ENCODE measurements at regions not wholly inside any gene's neighbourhood (a gene's known extent, or its start where the extent isn't known, plus 50 kb on each side); places are given as distances from the start of the nearest gene placed in this dataset.
A peak's percentile ranks its signal among the peaks of the same experiment; 100 is the strongest.

DNA sequence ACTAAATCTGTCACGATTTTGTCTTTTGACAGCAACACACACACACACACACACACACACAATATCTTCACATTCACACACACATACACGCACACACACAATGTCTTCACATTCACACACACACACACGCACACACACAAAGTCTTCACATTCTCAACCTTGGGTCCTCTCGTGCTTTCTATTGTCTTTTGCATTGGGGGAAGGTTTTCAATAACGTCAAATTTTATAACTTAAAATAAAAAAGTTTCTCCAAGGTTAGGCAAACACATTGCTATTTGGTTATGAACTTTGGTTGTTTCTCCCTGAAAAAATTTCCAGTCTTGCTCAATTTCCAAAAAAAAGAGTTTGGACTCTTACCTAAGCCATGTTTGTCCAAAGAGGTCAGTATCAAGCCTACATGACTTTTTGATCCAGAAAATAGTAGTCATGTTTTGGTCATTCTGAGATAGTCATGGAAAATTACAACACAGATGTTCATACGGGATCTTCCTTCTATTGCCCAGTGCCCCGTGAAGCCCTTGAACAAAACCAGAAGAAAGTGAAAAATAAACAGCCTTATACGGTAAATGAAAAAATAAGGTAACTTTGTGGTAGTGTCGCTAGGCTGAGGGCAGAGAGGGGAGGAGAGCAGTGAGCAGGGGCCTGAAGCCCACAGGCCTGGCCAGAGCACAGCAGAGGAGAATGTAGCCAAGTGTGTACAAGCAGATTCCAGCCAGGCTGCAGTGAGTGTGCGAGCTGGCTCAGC lies 542.8 kb upstream of the ID2 start:
- Histone ChIP-seq H3K4me3 (no peak overlapping the region), H3K4me1 (peaks cover 4 to 34% (median 16%) of the 10 kb centered on the region in 4 donors), H3K36me3 (no peaks in the 10 kb centered on the region), H3K27me3 (no peaks in the 10 kb centered on the region), H3K9me3 (no peaks in the 10 kb centered on the region), H3K27ac (peak overlapping the region in 3 of 4 donors; percentile 21 to 57 (median 37))
- in situ Hi-C loops (cut with MboI; ENCODE audit: low pct_ligation_motif_present in 1 of 4, low pct_unique_long_range_greater_than_20kb in 1 of 4, low sequenced_read_pairs in 3 of 4), result no loop called here
- TF ChIP-seq POLR2AphosphoS5 (IDR thresholded peaks at IDR 0.05) (no peak), EP300 (IDR thresholded peaks at IDR 0.05; ENCODE audit: low read depth) (no peak), POLR2A (IDR thresholded peaks at IDR 0.05) (no peak)
- TF ChIP-seq, protein P1, sequence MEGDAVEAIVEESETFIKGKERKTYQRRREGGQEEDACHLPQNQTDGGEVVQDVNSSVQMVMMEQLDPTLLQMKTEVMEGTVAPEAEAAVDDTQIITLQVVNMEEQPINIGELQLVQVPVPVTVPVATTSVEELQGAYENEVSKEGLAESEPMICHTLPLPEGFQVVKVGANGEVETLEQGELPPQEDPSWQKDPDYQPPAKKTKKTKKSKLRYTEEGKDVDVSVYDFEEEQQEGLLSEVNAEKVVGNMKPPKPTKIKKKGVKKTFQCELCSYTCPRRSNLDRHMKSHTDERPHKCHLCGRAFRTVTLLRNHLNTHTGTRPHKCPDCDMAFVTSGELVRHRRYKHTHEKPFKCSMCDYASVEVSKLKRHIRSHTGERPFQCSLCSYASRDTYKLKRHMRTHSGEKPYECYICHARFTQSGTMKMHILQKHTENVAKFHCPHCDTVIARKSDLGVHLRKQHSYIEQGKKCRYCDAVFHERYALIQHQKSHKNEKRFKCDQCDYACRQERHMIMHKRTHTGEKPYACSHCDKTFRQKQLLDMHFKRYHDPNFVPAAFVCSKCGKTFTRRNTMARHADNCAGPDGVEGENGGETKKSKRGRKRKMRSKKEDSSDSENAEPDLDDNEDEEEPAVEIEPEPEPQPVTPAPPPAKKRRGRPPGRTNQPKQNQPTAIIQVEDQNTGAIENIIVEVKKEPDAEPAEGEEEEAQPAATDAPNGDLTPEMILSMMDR (IDR thresholded peaks at IDR 0.05), result no peak
- 76 to 80% methylated on average over 10 of the region's 10 CpGs for WGBS, 2 donors (ENCODE audit: low coverage in 1 of 2)
- intact Hi-C loops (cut with DNase I; ENCODE audit: low total_unique reads), result no loop called here
- no peak for DNase-seq

DNA sequence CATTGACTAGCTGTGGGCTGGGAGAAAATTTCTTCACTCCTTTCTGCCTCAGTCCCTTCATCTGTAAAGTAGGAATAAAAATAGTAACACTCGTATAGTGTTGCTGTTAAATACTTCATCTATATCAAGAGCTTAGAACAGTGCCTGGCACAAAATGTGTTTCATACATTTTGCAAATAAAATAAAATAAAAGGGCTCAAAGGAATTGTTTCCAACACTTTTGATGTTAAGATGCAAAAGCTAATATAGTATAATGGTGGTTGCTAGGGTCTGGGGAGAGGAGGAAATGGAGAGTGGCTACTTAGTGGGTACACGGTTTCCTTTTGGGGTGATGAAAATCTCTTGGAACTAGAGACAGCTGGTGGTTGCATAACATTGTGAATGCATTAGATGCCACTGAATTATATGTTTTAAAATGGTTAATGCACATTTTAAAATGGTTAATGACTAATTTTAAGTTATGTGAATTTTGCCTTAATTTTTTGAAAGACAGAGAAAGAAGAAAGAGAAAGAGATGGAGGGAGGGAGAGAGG lies 542.1 kb upstream of the ID2 start:
- peaks cover 2 to 34% (median 11%) of the 10 kb centered on the region in 4 donors for H3K4me1 ChIP-seq
- no peaks in the 10 kb centered on the region for H3K27me3 ChIP-seq
- intact Hi-C loops (cut with DNase I; ENCODE audit: low total_unique reads), result no loop called here
- no peak for TF ChIP-seq EP300 (IDR thresholded peaks at IDR 0.05; ENCODE audit: low read depth)
- no peak for TF ChIP-seq POLR2A (IDR thresholded peaks at IDR 0.05)
- TF ChIP-seq POLR2AphosphoS5 (IDR thresholded peaks at IDR 0.05), result no peak
- TF ChIP-seq, protein P1 (IDR thresholded peaks at IDR 0.05), result no peak
- no peak for DNase-seq
- H3K4me3 ChIP-seq, result no peak overlapping the region
- H3K27ac ChIP-seq, result peak overlapping the region in 3 of 4 donors; percentile 21 to 57 (median 37)
- H3K9me3 ChIP-seq, result no peaks in the 10 kb centered on the region
- 75 to 78% methylated on average over 2 of the region's 2 CpGs for WGBS, 2 donors (ENCODE audit: low coverage in 1 of 2)
- no peaks in the 10 kb centered on the region for H3K36me3 ChIP-seq
- in situ Hi-C loops (cut with MboI; ENCODE audit: low pct_ligation_motif_present in 1 of 4, low pct_unique_long_range_greater_than_20kb in 1 of 4, low sequenced_read_pairs in 3 of 4), result no loop called here

DNA sequence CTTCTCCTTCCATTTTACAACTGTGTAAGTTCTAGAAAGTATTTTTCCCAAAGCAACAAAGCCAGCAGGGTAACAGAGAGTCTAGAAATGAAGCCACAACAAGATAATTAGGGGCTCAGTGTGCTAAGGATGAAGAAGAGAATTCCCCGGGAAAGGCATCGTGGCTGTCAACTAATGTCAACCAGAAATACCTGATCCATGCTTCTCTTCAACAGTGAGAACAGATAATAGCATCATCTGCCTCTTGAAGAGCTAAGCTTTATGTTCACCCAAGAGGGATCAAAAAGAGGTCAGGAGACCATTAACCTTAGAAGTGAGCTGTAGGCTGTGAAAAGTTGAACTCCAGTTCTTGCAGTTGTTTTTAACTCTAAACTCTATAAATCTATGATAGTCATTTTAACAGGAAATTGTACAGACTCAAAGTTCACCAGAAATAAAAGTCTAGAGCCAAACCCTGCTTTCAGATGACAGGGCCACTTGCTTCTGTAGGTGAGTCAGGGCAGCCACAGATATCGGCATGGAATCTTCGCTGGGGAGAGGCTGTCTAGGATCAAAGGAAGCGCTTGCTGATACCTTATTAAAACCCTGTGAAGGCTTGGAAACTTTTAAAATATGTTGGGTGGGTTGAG lies 540.7 kb upstream of the ID2 start:
- in situ Hi-C loops (cut with MboI; ENCODE audit: low pct_ligation_motif_present in 1 of 4, low pct_unique_long_range_greater_than_20kb in 1 of 4, low sequenced_read_pairs in 3 of 4), result no loop called here
- Histone ChIP-seq H3K4me3 (no peak overlapping the region), H3K9me3 (no peaks in the 10 kb centered on the region), H3K36me3 (no peaks in the 10 kb centered on the region), H3K27me3 (no peaks in the 10 kb centered on the region), H3K4me1 (peaks cover under 1 to 30% (median 8%) of the 10 kb centered on the region in 4 donors), H3K27ac (peak overlapping the region; percentile 8 to 47 (median 22))
- intact Hi-C loops (cut with DNase I; ENCODE audit: low total_unique reads), result no loop called here
- 64% methylated on average over 5 of the region's 5 CpGs; no CpG with 5 or more reads in 1 of the 2 donors for WGBS, 2 donors (ENCODE audit: low coverage in 1 of 2)
- TF ChIP-seq POLR2A (IDR thresholded peaks at IDR 0.05) (no peak), POLR2AphosphoS5 (IDR thresholded peaks at IDR 0.05) (no peak), EP300 (IDR thresholded peaks at IDR 0.05; ENCODE audit: low read depth) (no peak)
- TF ChIP-seq, protein P1 (IDR thresholded peaks at IDR 0.05), result no peak
- DNase-seq, result peak; percentile 35

DNA sequence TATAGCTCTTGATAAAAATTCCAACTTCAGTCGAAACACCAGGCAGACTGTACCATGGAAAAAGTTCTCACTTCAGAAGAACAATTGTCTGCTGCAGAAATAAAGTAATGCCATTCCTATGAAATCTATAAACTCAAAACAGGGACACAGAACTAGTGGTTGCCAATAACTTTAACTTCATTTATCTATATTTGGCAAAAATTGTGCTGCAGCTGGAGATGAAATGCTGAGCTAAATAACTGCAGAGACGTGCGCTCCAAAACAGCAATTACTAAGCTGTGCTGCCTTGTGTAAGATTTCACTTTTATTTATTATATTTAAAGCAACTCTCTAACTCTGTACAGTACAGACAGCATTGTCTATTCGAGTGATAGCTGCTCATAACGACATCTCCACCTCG lies 540.1 kb upstream of the ID2 start:
- in situ Hi-C loops (cut with MboI; ENCODE audit: low pct_ligation_motif_present in 1 of 4, low pct_unique_long_range_greater_than_20kb in 1 of 4, low sequenced_read_pairs in 3 of 4), result no loop called here
- TF ChIP-seq, protein P1 (IDR thresholded peaks at IDR 0.05), result no peak
- TF ChIP-seq POLR2A (IDR thresholded peaks at IDR 0.05) (no peak), EP300 (IDR thresholded peaks at IDR 0.05; ENCODE audit: low read depth) (no peak), POLR2AphosphoS5 (IDR thresholded peaks at IDR 0.05) (no peak)
- 58 to 70% methylated on average over 6 of the region's 6 CpGs for WGBS, 2 donors (ENCODE audit: low coverage in 1 of 2)
- Histone ChIP-seq H3K9me3 (no peaks in the 10 kb centered on the region), H3K27me3 (no peaks in the 10 kb centered on the region), H3K27ac (peak overlapping the region; percentile 8 to 47 (median 22)), H3K36me3 (no peaks in the 10 kb centered on the region), H3K4me3 (no peak overlapping the region), H3K4me1 (peaks cover 6 to 36% (median 12%) of the 10 kb centered on the region in 4 donors)
- DNase-seq, result no peak
- intact Hi-C loops (cut with DNase I; ENCODE audit: low total_unique reads), result no loop called here
